Activated CD8-positive, alpha-beta T cell treated with anti-CD3 and anti-CD28 coated beads, Interleukin-2, amount 10 ng/mL, durations not matched to agents 7 days and 5 days (primary cell): ENCODE measurements at regions not wholly inside any gene's neighbourhood (a gene's known extent, or its start where the extent isn't known, plus 50 kb on each side); places are given as distances from the start of the nearest gene placed in this dataset.

ENCODE experiments used
- ATAC-seq: fragments of 150-1000 bp; cut with Tn5 transposase; one replicate; pipeline ENCODE4 v1.10.0; 2021; ENCODE audit warnings: moderate library complexity
- CTCF ChIA-PET: fragments of 350-600 bp; sonication (Branson Sonifier 250); formaldehyde crosslinking; loops from one replicate; lab custom pipeline; 2021; ENCODE audit warnings: antibody characterized with exemption; lab: Charles Lee
- POLR2A ChIA-PET: fragments of 350-600 bp; sonication (Branson Sonifier 250); formaldehyde crosslinking; loops from one replicate; lab custom pipeline; 2021; ENCODE audit warnings: antibody characterized with exemption; lab: Charles Lee
- DNase-seq: peaks from one replicate; pipeline ENCODE4 v3.0.0-alpha.2; 2020
- H3K27ac Mint-ChIP-seq: one replicate; pipeline ENCODE4 v1.8.0; 2021; ENCODE audit warnings: mild to moderate bottlenecking, mixed read lengths
- H3K27me3 Mint-ChIP-seq: one replicate; pipeline ENCODE4 v1.8.0; 2021; ENCODE audit warnings: low read depth, mixed read lengths
- H3K36me3 Mint-ChIP-seq: one replicate; pipeline ENCODE4 v1.8.0; 2021; ENCODE audit warnings: low read depth, mixed read lengths
- H3K4me1 Mint-ChIP-seq: one replicate; pipeline ENCODE4 v1.8.0; 2021; ENCODE audit warnings: low read depth, mixed read lengths
- H3K4me3 Mint-ChIP-seq: one replicate; pipeline ENCODE4 v1.8.0; 2021; ENCODE audit warnings: mild to moderate bottlenecking, mixed read lengths
- H3K9me3 Mint-ChIP-seq: one replicate; pipeline ENCODE4 v1.8.0; 2022; ENCODE audit warnings: mixed read lengths; ENCODE audit not compliant: insufficient read depth

DNA sequence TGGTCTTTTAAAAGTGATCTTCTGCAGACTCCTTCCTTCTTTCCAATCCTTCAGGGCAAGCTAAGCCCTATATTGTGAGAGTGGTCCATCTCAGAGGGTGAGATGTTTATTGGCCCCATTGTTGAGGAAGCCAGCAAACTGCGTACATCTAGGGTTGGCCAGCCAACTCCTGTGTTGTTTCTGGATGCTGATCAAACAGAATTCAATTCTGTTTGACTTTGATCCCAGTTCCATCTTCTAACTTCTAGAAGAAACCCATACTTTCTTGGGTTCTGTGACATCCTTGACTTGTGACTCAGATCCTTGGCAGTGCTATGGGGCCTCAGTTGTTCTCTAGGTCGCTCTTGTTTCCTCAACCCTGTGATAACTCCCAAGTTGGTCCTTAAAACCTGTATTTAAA lies 116.2 kb downstream of the LSMEM1 start:
- Mint-ChIP-seq H3K36me3 (no peaks in the 10 kb centered on the region), H3K27ac (no peak overlapping the region), H3K4me1 (no peaks in the 10 kb centered on the region), H3K9me3 (no peaks in the 10 kb centered on the region), H3K4me3 (no peak overlapping the region), H3K27me3 (peaks cover 3% of the 10 kb centered on the region)
- ATAC-seq: no peak
- ChIA-PET POLR2A (no interaction called here), CTCF (no interaction called here)
- DNase-seq: no peak

DNA sequence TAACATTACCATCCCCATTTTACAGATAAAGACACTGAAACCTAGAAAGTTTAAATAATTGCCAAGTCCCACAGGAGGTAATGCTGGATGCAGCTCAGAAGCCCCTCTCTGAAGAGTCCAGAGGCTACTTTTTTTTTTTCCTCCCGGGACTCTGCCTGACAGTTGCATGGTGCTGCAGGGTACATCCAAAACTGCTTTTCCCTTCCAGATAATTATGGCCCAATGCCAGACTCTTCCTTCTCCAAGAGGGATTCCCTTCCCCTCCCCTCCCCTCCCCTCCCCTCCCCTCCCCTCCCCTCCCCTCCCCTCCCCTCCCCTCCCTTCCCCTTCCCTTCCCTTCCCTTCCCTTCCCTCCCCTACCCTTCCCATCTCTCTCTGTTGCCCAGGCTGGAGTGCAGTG lies 122.9 kb downstream of the LSMEM1 start:
- no peaks in the 10 kb centered on the region for H3K36me3 Mint-ChIP-seq
- ChIA-PET POLR2A (interaction anchor here (0.6 kb wide), 1 partner anchor 722 kb away, joined by 3 read pairs; no protein-coding TSS in a partner anchor), CTCF (no interaction called here)
- no peak overlapping the region for H3K4me3 Mint-ChIP-seq
- H3K27ac Mint-ChIP-seq: no peak overlapping the region
- DNase-seq: no peak
- no peaks in the 10 kb centered on the region for H3K9me3 Mint-ChIP-seq
- ATAC-seq: no peak
- H3K27me3 Mint-ChIP-seq: peaks cover 7% of the 10 kb centered on the region
- H3K4me1 Mint-ChIP-seq: no peaks in the 10 kb centered on the region

DNA sequence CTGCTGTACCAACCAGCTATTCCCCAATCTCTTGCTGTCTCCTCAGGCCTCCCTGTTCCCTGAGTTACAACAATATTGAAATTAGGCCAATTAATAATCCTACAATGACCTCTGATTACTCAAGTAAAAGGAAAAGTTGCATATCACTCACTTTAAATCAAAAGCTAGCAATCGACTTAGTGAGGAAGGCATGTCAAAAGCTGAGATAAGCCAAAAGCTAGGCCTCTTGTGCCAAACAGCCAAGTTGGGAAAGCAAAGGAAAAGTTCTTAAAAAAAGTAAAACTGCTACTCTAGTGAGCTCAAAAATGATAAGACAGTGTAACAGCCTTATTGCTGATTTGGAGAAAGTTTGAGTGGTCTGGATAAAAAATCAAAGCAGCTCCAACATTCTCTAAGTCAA lies 129.8 kb downstream of the LSMEM1 start:
- ChIA-PET POLR2A (no interaction called here), CTCF (no interaction called here)
- ATAC-seq (no peak), DNase-seq (no peak)
- peaks cover 4% of the 10 kb centered on the region for H3K27me3 Mint-ChIP-seq
- H3K36me3 Mint-ChIP-seq: no peaks in the 10 kb centered on the region
- H3K4me3 Mint-ChIP-seq: no peak overlapping the region
- no peaks in the 10 kb centered on the region for H3K4me1 Mint-ChIP-seq
- no peaks in the 10 kb centered on the region for H3K9me3 Mint-ChIP-seq
- no peak overlapping the region for H3K27ac Mint-ChIP-seq

DNA sequence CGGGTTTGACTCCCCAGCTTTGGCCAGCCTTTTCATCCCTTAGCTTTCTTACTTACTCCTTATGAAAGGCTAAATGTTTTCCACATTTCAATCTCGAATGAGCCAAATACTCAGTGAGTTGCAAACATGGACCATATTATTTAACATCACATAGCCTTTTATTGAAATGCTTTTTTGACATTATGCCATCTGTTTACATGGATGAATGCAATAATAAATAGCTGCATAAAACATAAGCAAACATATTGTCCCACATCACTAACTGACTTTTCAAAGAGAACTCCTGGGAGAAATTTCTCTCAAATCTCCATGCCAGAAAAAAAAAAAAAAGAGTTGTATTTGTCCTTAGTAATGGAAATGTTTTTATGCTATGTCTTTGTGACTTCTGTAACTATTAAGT lies 134.9 kb downstream of the LSMEM1 start:
- no peak overlapping the region for H3K4me3 Mint-ChIP-seq
- H3K27me3 Mint-ChIP-seq: no peaks in the 10 kb centered on the region
- H3K9me3 Mint-ChIP-seq: peaks cover 4% of the 10 kb centered on the region
- DNase-seq (no peak), ATAC-seq (no peak)
- ChIA-PET POLR2A (no interaction called here), CTCF (no interaction called here)
- no peaks in the 10 kb centered on the region for H3K36me3 Mint-ChIP-seq
- H3K4me1 Mint-ChIP-seq: peaks cover 4% of the 10 kb centered on the region
- H3K27ac Mint-ChIP-seq: no peak overlapping the region

DNA sequence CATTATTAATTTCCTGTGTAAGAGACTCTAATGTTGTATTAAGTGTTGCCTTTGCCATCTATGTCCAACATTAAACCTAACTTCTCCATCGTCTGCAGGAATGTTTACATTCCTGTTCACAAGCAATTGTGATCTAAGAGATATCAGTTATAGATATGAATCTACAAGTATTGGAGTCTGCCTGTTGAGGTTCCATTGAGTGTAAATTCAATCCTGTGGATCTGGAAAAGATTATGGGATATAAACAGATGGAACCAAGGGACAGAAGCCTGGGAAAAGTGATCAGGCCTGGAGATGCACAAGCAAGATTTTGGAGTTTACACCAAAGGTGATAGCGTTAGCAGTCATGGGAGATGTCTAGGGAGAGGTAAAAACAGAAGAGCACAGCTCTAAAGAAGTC lies 135.5 kb downstream of the LSMEM1 start:
- Mint-ChIP-seq H3K4me3 (no peak overlapping the region), H3K27ac (no peak overlapping the region), H3K9me3 (peaks cover 4% of the 10 kb centered on the region), H3K27me3 (no peaks in the 10 kb centered on the region), H3K4me1 (peaks cover 4% of the 10 kb centered on the region), H3K36me3 (no peaks in the 10 kb centered on the region)
- CTCF ChIA-PET: no interaction called here
- DNase-seq (no peak), ATAC-seq (no peak)
- POLR2A ChIA-PET: no interaction called here

DNA sequence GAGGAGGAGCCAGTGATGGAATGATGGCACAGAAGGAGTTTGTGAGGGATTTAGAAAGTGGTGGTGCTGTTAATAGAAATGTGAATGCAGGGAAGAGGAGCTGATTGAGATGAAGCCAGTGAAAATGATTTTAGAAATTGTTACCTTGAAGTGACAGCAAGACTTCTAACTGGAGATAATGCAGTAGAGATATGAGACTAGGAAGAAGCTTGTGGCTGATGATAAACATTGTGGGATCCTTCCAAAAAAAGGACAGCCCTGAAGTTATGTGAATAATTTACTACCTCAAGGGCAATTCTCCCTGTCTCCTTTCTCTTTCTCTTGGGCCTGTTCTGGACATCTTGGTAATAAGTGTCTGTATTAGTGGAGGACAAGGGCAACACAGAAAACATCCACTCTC lies 138.6 kb downstream of the LSMEM1 start:
- no peak for ATAC-seq
- H3K27me3 Mint-ChIP-seq: no peaks in the 10 kb centered on the region
- peaks cover 4% of the 10 kb centered on the region for H3K4me1 Mint-ChIP-seq
- no peak overlapping the region for H3K27ac Mint-ChIP-seq
- ChIA-PET CTCF (no interaction called here), POLR2A (no interaction called here)
- H3K36me3 Mint-ChIP-seq: no peaks in the 10 kb centered on the region
- peaks cover 7% of the 10 kb centered on the region for H3K9me3 Mint-ChIP-seq
- DNase-seq: no peak
- no peak overlapping the region for H3K4me3 Mint-ChIP-seq

DNA sequence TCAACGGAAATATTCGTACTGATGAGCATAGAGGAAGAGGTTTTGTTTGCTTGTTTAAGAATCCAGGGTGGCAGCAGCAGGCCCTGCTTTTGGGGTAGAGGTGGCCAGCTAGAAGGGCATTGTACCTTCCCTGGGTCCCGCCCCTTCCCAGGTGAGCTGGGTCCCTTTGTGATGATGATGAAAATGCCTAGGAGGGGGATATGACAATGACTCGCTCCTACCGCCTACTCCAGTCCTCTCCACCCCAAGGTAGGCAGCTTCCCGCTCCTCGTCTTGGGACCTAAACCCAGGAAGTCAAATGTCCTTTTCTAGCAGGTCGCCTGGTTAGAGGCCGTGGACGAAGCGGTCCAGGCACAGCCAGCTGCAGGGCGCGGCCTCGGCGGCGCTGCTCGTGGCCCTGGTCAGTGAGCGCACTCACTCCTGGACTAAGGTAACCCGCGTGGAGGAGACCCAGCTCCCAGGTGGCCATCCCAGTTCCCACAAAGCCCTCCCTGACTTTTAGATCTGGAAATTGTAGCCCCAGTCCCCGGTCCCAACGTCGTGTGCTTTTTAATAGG lies 141.4 kb downstream of the LSMEM1 start:
- no peaks in the 10 kb centered on the region for H3K4me1 Mint-ChIP-seq
- no peak overlapping the region for H3K27ac Mint-ChIP-seq
- peaks cover 3% of the 10 kb centered on the region for H3K9me3 Mint-ChIP-seq
- ChIA-PET POLR2A (no interaction called here), CTCF (no interaction called here)
- DNase-seq: no peak
- no peaks in the 10 kb centered on the region for H3K36me3 Mint-ChIP-seq
- no peak overlapping the region for H3K4me3 Mint-ChIP-seq
- no peak for ATAC-seq
- no peaks in the 10 kb centered on the region for H3K27me3 Mint-ChIP-seq

DNA sequence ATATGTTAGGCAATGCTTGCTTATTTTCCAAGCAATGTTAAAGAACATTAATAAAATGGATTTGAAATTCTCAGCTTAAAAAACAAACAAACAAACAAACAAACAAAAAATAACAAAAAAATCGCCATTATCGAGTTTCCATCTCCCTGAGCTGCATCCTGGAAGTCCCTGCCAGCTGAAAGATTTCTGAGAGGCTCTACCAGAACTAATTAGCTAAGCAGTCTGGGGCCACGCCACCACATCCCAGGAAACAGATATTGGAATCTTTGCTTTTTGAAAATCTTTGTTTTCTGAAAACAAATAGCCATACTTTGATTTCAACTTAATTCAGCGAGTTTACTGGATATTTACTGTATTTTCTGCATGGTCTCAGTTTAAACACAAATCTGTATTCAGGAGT lies 143.6 kb downstream of the LSMEM1 start:
- H3K27ac Mint-ChIP-seq: no peak overlapping the region
- POLR2A ChIA-PET: no interaction called here
- CTCF ChIA-PET: no interaction called here
- no peak for DNase-seq
- no peak for ATAC-seq
- no peak overlapping the region for H3K4me3 Mint-ChIP-seq
- no peaks in the 10 kb centered on the region for H3K4me1 Mint-ChIP-seq
- no peaks in the 10 kb centered on the region for H3K27me3 Mint-ChIP-seq
- H3K36me3 Mint-ChIP-seq: no peaks in the 10 kb centered on the region
- H3K9me3 Mint-ChIP-seq: peaks cover 3% of the 10 kb centered on the region

DNA sequence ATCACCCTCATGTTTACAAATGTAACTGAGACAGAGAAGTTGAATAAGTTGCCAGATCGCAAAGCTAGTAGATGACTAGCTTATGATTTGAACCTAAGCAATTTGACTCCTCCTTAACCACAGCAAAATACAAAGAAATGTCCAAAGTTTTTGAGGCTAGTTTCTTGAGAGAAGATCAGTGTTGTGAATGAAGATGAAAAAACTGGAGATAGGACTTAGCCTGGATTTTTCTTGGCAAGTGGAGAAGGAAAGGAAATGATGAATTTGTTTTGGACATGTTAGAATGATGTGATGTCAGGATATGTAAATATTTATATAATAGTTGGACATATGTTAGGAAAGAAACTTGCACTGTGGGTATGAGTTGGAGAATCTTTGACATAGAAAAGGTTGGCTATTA lies 149.8 kb downstream of the LSMEM1 start:
- Mint-ChIP-seq H3K9me3 (no peaks in the 10 kb centered on the region), H3K4me3 (no peak overlapping the region), H3K27ac (no peak overlapping the region), H3K36me3 (no peaks in the 10 kb centered on the region), H3K4me1 (no peaks in the 10 kb centered on the region), H3K27me3 (no peaks in the 10 kb centered on the region)
- ChIA-PET POLR2A (no interaction called here), CTCF (no interaction called here)
- DNase-seq: no peak
- ATAC-seq: no peak

DNA sequence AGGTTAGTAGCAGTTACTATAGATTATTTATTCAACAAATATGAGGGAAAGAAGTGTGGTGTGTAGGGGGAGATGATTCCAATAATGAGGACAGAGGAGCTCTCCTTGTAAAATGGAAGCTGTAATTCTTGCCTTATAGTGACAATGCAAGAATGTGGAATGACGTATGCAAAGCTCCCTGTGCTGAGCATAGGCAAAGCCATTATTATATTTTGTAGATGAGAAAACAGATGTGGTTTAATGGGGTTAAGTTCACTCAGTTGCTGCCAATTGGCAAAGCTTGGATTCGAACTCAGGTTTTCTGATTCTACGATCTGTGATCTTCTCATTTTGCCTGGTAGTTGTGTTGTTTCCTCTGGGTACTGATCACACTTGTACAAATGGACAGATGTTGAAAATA lies 153.3 kb downstream of the LSMEM1 start:
- POLR2A ChIA-PET: no interaction called here
- Mint-ChIP-seq H3K4me1 (no peaks in the 10 kb centered on the region), H3K27me3 (no peaks in the 10 kb centered on the region), H3K4me3 (no peak overlapping the region), H3K36me3 (no peaks in the 10 kb centered on the region), H3K9me3 (no peaks in the 10 kb centered on the region), H3K27ac (no peak overlapping the region)
- CTCF ChIA-PET: interaction anchor here (0.5 kb wide), 1 partner anchor 10 kb away, joined by 3 read pairs; no protein-coding TSS in a partner anchor
- ATAC-seq: no peak
- DNase-seq: no peak

DNA sequence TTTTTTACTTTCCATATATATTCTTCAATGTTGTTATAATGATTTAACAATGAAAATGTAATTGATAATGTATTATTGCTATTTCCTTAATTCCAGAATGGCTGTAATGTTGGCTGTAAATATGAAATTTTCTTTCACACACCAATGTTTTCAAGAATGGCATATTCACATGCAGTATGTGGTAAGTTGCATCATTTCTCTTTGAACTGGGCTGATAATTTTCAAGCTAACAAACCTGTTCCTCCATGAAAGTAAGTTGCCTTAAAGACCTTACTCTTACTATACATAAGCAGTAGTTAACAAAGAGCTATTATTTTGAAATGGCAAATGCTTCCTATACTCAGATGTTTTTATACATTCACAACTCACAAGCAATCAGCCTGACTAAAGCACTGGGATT lies 154.5 kb downstream of the TMEM168 start:
- ATAC-seq (no peak), DNase-seq (no peak)
- ChIA-PET POLR2A (no interaction called here), CTCF (no interaction called here)
- Mint-ChIP-seq H3K27me3 (no peaks in the 10 kb centered on the region), H3K27ac (no peak overlapping the region), H3K36me3 (no peaks in the 10 kb centered on the region), H3K4me3 (no peak overlapping the region), H3K9me3 (no peaks in the 10 kb centered on the region), H3K4me1 (no peaks in the 10 kb centered on the region)

DNA sequence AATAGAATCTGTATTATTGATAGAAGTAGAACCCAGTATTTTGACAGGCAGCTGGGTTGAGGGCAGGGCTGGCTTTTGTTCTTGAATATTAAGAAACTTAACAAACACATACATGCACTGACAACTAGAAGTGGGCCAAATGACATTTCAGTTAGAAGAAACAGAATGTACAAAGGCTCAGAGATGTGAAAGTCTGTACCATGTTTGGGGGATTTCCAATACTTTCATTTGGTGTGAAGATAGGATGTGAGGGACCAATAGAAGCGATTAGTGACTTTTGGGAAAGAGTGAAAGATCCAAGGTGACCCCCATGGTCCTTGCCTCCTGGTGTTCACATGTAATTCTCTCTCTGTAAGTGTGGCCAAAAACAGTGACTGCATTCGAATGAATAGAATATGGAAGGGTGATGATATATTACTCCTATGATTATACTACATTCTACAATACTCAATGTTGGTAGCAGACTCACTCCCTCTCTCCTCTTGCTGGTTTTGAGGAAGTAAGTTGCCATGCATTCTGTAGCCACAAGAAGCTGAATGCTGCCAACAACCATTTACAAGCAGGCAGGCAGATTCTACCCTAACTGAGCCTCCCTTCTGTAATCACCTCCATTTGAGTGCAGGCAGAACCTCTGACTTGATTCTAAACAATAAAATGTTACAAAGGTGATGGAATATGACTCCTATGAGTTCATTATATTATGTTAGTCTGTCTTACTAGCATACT lies 151.4 kb downstream of the TMEM168 start:
- Mint-ChIP-seq H3K27me3 (no peaks in the 10 kb centered on the region), H3K27ac (no peak overlapping the region), H3K4me1 (no peaks in the 10 kb centered on the region), H3K4me3 (no peak overlapping the region), H3K36me3 (no peaks in the 10 kb centered on the region), H3K9me3 (no peaks in the 10 kb centered on the region)
- ChIA-PET CTCF (no interaction called here), POLR2A (no interaction called here)
- DNase-seq (no peak), ATAC-seq (no peak)

DNA sequence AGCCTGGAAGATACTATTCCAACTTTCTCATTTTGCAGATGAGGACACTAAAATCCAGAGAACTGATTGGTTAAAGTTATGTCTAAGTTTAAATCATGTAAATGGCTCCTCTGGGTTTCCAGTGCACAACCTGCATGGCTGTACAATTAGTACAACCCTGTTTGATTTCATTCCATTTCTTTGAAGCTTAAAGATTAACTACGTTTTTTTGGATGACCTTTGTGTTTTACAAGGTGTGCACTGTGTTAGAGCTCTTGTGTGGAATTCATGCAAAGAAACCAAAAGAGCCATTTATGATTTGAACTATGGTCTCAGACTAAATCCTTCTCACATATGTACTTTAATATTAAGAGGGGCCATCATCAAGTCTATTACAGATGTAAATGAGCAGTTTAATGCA lies 149.5 kb downstream of the TMEM168 start:
- no peaks in the 10 kb centered on the region for H3K36me3 Mint-ChIP-seq
- no peaks in the 10 kb centered on the region for H3K27me3 Mint-ChIP-seq
- no peak overlapping the region for H3K4me3 Mint-ChIP-seq
- no peak overlapping the region for H3K27ac Mint-ChIP-seq
- H3K4me1 Mint-ChIP-seq: no peaks in the 10 kb centered on the region
- POLR2A ChIA-PET: no interaction called here
- H3K9me3 Mint-ChIP-seq: peaks cover 3% of the 10 kb centered on the region
- DNase-seq (no peak), ATAC-seq (no peak)
- CTCF ChIA-PET: no interaction called here
